ENCODE measurements at regions not wholly inside any gene's neighbourhood (a gene's known extent, or its start where the extent isn't known, plus 50 kb on each side); places are given as distances from the start of the nearest gene placed in this dataset.

DNA sequence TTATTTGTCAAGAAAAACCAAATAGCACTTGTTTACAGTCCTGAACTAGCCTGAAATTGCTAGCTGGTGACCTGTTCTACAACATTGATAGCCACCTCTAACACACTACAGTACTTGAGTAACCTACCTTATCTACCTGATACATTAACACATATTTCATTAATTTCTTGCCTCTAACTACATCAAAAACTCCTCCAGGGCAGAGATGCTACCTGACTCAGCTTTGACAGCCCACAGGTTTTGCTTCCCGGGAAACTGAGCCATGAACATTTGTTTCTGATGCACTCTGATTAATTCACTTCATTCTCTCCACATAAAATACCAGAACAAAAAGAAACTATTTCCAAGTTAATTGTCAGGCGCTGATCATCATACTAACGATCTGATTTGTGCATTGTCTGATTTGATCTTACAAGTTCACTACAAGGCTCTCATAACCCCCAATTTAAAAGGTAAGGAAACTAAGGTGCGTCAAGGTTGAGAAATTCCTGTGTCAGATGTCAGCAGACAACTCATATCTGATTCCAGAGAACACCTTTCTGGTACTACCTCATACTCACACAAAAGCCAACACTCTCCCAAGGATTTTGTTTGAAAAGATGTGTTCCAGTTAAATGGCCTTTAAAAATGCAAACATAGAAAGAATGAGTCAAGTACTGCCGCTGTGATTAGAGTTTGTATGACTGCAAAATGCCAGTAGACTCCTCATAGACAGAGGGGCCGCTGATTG lies 768.7 kb downstream of the BCL11B start:
- TF ChIP-seq, protein P1, sequence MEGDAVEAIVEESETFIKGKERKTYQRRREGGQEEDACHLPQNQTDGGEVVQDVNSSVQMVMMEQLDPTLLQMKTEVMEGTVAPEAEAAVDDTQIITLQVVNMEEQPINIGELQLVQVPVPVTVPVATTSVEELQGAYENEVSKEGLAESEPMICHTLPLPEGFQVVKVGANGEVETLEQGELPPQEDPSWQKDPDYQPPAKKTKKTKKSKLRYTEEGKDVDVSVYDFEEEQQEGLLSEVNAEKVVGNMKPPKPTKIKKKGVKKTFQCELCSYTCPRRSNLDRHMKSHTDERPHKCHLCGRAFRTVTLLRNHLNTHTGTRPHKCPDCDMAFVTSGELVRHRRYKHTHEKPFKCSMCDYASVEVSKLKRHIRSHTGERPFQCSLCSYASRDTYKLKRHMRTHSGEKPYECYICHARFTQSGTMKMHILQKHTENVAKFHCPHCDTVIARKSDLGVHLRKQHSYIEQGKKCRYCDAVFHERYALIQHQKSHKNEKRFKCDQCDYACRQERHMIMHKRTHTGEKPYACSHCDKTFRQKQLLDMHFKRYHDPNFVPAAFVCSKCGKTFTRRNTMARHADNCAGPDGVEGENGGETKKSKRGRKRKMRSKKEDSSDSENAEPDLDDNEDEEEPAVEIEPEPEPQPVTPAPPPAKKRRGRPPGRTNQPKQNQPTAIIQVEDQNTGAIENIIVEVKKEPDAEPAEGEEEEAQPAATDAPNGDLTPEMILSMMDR (conservative IDR thresholded peaks at IDR 0.05; ENCODE audit: low read depth, low read length) = no peak
- DNase-seq (ENCODE audit: low read depth) = no peak
- no peak overlapping the region for H3K4me3 ChIP-seq (ENCODE audit: low read depth, low read length)

DNA sequence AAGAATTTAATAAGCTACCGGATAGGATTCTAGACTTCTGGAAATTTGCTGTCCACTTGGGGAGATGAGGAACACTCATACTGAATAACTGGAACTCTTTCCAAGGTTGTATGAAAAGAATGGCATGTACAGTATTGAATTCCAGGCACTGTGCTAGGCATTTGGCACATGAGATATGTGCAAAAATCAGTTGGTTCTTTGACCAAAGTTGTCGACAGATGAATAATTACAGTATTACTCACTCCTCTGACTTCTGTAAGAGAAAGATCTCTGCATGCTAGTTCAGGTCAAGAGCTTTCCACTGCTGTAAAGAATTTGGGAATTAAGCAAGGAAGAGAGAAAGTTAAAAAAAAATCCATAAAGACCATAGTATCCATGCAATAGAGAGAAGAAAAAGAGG lies 764.7 kb downstream of the BCL11B start:
- no peak for DNase-seq (ENCODE audit: low read depth)
- no peak overlapping the region for H3K4me3 ChIP-seq (ENCODE audit: low read depth, low read length)
- TF ChIP-seq, protein P1 (conservative IDR thresholded peaks at IDR 0.05; ENCODE audit: low read depth, low read length) = no peak

DNA sequence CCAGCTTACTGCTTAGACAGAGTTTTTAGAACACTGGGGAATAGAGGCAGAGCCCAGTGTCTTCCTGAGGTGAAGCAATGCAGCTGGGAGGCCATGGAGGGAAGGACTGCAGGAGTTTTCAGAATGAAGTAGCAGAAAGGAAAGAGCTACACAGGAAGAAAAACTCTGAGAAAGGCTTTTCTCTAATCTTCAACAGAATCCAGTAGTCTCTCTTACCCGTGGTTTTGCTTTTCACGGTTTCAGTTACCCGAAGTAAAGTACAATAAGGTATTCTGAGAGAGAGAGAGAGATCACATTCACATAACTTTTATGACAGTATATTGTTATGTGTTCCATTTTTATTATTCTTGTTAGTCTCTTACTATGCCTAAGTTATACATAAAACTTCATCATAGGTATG lies 761.6 kb downstream of the BCL11B start:
- TF ChIP-seq, protein P1 (conservative IDR thresholded peaks at IDR 0.05; ENCODE audit: low read depth, low read length) = no peak
- DNase-seq (ENCODE audit: low read depth) = no peak
- no peak overlapping the region for H3K4me3 ChIP-seq (ENCODE audit: low read depth, low read length)

DNA sequence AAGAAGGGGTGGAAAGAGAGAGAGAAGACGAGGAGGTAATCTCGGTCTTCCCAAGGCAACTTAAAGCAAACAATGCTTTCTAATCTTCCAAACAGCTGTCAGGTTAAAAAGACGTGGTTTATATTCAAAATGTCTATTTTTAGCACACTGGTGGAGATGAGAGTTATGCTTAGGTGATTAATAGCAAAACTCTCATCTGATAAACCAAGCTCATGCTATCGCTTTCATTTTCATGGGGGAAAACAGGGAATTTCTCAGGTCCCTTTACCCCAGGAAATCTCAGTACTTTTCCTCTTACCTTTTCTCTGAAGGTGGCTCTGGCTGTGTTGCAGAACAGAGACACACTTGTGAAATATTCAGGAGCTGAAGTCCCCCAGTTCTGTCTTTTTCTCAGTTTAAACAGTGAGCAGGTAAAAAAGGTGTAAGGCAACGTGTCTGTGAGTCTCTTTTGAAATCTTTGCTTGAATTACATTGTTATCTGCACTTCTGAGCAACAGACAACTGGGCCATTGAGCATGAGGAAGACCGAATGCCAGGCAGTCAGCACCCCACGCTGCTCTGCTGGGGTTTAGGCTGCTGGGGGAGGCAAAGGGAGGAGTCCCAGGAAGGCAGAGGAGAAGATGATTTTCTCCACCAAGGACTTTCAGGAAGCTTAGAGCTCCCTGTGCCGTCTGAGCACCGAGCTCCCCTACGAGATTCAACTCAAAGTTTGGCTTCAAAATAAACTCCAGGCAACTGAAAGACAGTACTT lies 759.3 kb downstream of the BCL11B start:
- H3K4me3 ChIP-seq (ENCODE audit: low read depth, low read length) = no peak overlapping the region
- TF ChIP-seq, protein P1 (conservative IDR thresholded peaks at IDR 0.05; ENCODE audit: low read depth, low read length) = no peak
- no peak for DNase-seq (ENCODE audit: low read depth)

DNA sequence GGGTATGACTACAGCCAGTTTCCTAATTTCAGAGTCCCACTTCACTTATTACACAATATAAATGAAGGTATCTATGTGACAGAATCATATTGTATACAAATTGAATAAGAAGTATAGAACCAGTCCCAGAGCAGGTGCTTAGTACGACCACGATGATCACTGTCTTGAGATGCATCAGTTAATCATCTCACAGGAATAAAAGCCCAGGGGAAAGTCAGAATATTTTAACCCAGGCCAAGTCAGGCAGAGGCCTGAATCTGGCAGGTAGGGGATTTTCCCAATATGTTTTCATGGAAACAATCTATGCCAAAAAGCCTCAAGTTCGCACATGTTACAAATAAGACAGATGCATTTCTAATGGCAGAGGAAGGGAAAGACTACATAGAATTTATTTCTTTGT lies 758.4 kb downstream of the BCL11B start:
- no peak for DNase-seq (ENCODE audit: low read depth)
- H3K4me3 ChIP-seq (ENCODE audit: low read depth, low read length) = no peak overlapping the region
- TF ChIP-seq, protein P1 (conservative IDR thresholded peaks at IDR 0.05; ENCODE audit: low read depth, low read length) = no peak

DNA sequence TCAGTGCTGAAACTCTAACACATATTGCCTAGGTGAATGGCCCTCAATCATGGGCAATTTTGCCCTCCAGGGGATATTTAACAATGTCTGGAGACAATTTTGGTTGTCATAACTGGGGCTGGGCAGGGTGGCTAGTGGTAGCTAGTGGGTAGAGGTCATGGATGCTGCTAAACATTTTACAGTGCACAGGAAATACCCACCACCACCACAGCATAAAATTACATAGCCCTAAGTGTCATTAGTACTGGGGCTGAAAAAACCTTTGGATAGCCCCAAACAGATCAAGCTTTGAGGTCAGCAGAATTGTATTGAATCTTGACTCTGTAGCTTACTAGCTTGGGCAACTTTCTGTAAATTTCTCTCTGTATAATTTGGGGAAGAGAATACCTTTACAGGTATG lies 758.0 kb downstream of the BCL11B start:
- DNase-seq (ENCODE audit: low read depth) = no peak

More for the DNA sequence above, 758.0 kb downstream of the BCL11B start:
- no peak overlapping the region for H3K4me3 ChIP-seq (ENCODE audit: low read depth, low read length)
- TF ChIP-seq, protein P1 (conservative IDR thresholded peaks at IDR 0.05; ENCODE audit: low read depth, low read length) = no peak

Measured in choroid plexus epithelial cell (primary cell).